Neural cell (in vitro differentiated cells): ENCODE measurements at regions not wholly inside any gene's neighbourhood (a gene's known extent, or its start where the extent isn't known, plus 50 kb on each side); places are given as distances from the start of the nearest gene placed in this dataset.

Experiments
- H2AFZ ChIP-seq: fragments of 200-600, 300-800 bp; sonication (generic), shearing (Covaris generic); 2 replicates; pipeline ENCODE4 v1.6.0; 2014; ENCODE audit warnings: low read depth, mild to moderate bottlenecking, antibody characterized with exemption, low read length, moderate library complexity
- H3F3A ChIP-seq: fragments of 200-600 bp; shearing (Covaris generic); 2 replicates; pipeline ENCODE4 v1.6.1; 2016; ENCODE audit warnings: mild to moderate bottlenecking, moderate library complexity, mixed read lengths, antibody characterized with exemption, low read length; ENCODE audit not compliant: insufficient read depth, poor library complexity, severe bottlenecking
- H3K27ac ChIP-seq: fragments of 200-600, 300-800 bp; sonication (generic), shearing (Covaris generic); 2 replicates; pipeline ENCODE4 v1.5.1; 2014; ENCODE audit warnings: mild to moderate bottlenecking, low read length, moderate library complexity
- H3K27me3 ChIP-seq: fragments of 300-800, 200-600 bp; sonication (generic), shearing (Covaris generic); 2 replicates; pipeline ENCODE4 v1.6.0; 2014; ENCODE audit warnings: mild to moderate bottlenecking, low read depth, low read length, moderate library complexity; ENCODE audit not compliant: insufficient read depth
- H3K36me3 ChIP-seq: fragments of 300-800, 200-600 bp; sonication (generic), shearing (Covaris generic); 2 replicates; pipeline ENCODE4 v1.5.1; 2014; ENCODE audit warnings: mild to moderate bottlenecking, antibody characterized with exemption, low read length, moderate library complexity; ENCODE audit not compliant: insufficient read depth
- H3K4me2 ChIP-seq: fragments of 300-800, 200-600 bp; sonication (generic), shearing (Covaris generic); 2 replicates; pipeline ENCODE4 v1.6.0; 2014; ENCODE audit warnings: mild to moderate bottlenecking, low read length
- H3K4me3 ChIP-seq: fragments of 300-800, 200-600 bp; sonication (generic), shearing (Covaris generic); 2 replicates; pipeline ENCODE4 v1.5.1; 2014; ENCODE audit warnings: mild to moderate bottlenecking, low read length, moderate library complexity
- H3K79me2 ChIP-seq: fragments of 200-600 bp; shearing (Covaris generic); replicated peaks from 2 replicates; pipeline ENCODE4 v1.6.0; 2014; ENCODE audit warnings: mild to moderate bottlenecking, low read length, moderate library complexity; ENCODE audit not compliant: insufficient read depth
- H3K9ac ChIP-seq: fragments of 300-800, 200-600 bp; sonication (generic), shearing (Covaris generic); 2 replicates; pipeline ENCODE4 v1.6.1; 2016; ENCODE audit warnings: mild to moderate bottlenecking, low read length, mixed read lengths
- H3K9me2 ChIP-seq: fragments of 200-600 bp; shearing (Covaris generic); 2 replicates; pipeline ENCODE4 v1.6.1; 2016; ENCODE audit warnings: mild to moderate bottlenecking, low read length, mixed read lengths; ENCODE audit not compliant: insufficient read depth
- H3K9me3 ChIP-seq: fragments of 200-600, 300-800 bp; sonication (generic), shearing (Covaris generic); 2 replicates; pipeline ENCODE4 v1.6.1; 2016; ENCODE audit warnings: mild to moderate bottlenecking, mixed run types, low read length, moderate library complexity, mixed read lengths
- H4K20me1 ChIP-seq: fragments of 200-600 bp; shearing (Covaris generic); 2 replicates; pipeline ENCODE4 v1.6.1; 2016; ENCODE audit warnings: mild to moderate bottlenecking, mixed run types; ENCODE audit not compliant: insufficient read depth
- EP300 ChIP-seq: fragments of 450-650 bp; conservative IDR thresholded peaks from 2 replicates; pipeline ENCODE4 v1.6.1; 2014; ENCODE audit warnings: antibody characterized with exemption, mild to moderate bottlenecking, moderate library complexity; ENCODE audit not compliant: poor library complexity, severe bottlenecking
- EZH2 ChIP-seq: fragments of 200-600, 300-800 bp; shearing (Covaris generic), sonication (generic); IDR thresholded peaks from 2 replicates; pipeline ENCODE4 v1.6.1; 2014; ENCODE audit warnings: antibody characterized with exemption, low read length, borderline replicate concordance, mild to moderate bottlenecking; ENCODE audit not compliant: insufficient read depth, poor library complexity, severe bottlenecking
- MXI1 ChIP-seq: fragments of 450-650 bp; conservative IDR thresholded peaks from 2 replicates; pipeline ENCODE4 v1.6.1; 2014; ENCODE audit warnings: antibody characterized with exemption, mild to moderate bottlenecking; ENCODE audit not compliant: poor library complexity, severe bottlenecking
- POLR2AphosphoS5 ChIP-seq: IDR thresholded peaks from 2 replicates; pipeline ENCODE4 v1.6.1; 2012
- RAD21 ChIP-seq: fragments of 450-650 bp; conservative IDR thresholded peaks from 2 replicates; pipeline ENCODE4 v1.6.1; 2014; ENCODE audit warnings: antibody characterized with exemption, mild to moderate bottlenecking, moderate library complexity
- SMC3 ChIP-seq: fragments of 450-650 bp; conservative IDR thresholded peaks from 2 replicates; pipeline ENCODE4 v1.6.1; 2014; ENCODE audit warnings: antibody characterized with exemption, mild to moderate bottlenecking, moderate library complexity; ENCODE audit not compliant: poor library complexity
- TAF1 ChIP-seq: IDR thresholded peaks from 2 replicates; pipeline ENCODE4 v1.6.1; 2012; ENCODE audit warnings: low read depth
- TF ChIP-seq, protein P1 (sequence below): fragments of 450-650 bp; IDR thresholded peaks from 2 replicates; pipeline ENCODE4 v1.5.1; 2014; ENCODE audit warnings: antibody characterized with exemption, mild to moderate bottlenecking, moderate library complexity; ENCODE audit not compliant: poor library complexity, severe bottlenecking
- TF ChIP-seq, protein P2 (sequence below): IDR thresholded peaks from 2 replicates; pipeline ENCODE4 v1.6.1; 2012; ENCODE audit warnings: borderline replicate concordance

DNA sequence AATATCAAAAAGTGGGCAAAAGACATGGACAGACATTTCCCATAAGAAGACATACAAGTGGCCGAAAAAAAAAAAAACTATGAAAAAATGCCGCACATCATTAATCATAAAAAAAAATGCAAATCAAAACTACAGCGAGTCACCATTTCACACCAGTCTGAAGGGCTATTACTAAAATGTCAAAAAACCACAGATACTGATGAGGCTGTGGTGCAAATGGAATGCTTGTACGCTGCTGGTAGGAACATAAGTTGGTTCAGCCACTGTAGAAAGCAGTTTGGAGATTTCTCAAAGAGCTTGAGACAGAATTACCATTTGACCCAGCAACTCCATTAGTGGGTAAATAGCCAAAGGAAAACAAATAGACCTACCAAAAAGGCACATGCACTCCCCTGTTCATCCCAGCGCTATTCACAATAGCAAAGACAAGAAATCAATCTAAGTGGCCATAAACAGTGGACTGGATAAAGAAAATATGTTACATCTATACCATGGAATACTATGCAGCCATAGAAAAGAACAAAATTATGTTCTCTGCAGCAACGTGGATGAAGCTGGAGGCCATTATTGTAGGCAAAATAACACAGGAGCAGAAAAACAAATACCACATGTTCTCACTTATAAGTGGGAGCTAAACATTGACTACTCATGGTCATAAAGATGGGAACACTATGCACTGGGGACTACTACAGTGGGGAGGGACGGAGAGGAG lies 110.6 kb upstream of the BOD1 start:
- Histone ChIP-seq H3F3A (no peaks in the 10 kb centered on the region), H3K4me2 (no peak overlapping the region), H3K9me2 (no peaks in the 10 kb centered on the region), H3K27me3 (no peaks in the 10 kb centered on the region), H3K79me2 (no peaks in the 10 kb centered on the region), H3K27ac (no peak overlapping the region), H4K20me1 (no peaks in the 10 kb centered on the region), H3K36me3 (no peaks in the 10 kb centered on the region), H3K9me3 (no peaks in the 10 kb centered on the region), H3K9ac (no peak overlapping the region), H2AFZ (no peak overlapping the region), H3K4me3 (no peak overlapping the region)
- TF ChIP-seq POLR2AphosphoS5 = no peak
- TF ChIP-seq, protein P1, sequence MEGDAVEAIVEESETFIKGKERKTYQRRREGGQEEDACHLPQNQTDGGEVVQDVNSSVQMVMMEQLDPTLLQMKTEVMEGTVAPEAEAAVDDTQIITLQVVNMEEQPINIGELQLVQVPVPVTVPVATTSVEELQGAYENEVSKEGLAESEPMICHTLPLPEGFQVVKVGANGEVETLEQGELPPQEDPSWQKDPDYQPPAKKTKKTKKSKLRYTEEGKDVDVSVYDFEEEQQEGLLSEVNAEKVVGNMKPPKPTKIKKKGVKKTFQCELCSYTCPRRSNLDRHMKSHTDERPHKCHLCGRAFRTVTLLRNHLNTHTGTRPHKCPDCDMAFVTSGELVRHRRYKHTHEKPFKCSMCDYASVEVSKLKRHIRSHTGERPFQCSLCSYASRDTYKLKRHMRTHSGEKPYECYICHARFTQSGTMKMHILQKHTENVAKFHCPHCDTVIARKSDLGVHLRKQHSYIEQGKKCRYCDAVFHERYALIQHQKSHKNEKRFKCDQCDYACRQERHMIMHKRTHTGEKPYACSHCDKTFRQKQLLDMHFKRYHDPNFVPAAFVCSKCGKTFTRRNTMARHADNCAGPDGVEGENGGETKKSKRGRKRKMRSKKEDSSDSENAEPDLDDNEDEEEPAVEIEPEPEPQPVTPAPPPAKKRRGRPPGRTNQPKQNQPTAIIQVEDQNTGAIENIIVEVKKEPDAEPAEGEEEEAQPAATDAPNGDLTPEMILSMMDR = no peak
- TF ChIP-seq EZH2 = no peak
- no peak for TF ChIP-seq TAF1
- no peak for TF ChIP-seq SMC3
- no peak for TF ChIP-seq RAD21
- no peak for TF ChIP-seq MXI1
- no peak for TF ChIP-seq EP300
- TF ChIP-seq, protein P2, sequence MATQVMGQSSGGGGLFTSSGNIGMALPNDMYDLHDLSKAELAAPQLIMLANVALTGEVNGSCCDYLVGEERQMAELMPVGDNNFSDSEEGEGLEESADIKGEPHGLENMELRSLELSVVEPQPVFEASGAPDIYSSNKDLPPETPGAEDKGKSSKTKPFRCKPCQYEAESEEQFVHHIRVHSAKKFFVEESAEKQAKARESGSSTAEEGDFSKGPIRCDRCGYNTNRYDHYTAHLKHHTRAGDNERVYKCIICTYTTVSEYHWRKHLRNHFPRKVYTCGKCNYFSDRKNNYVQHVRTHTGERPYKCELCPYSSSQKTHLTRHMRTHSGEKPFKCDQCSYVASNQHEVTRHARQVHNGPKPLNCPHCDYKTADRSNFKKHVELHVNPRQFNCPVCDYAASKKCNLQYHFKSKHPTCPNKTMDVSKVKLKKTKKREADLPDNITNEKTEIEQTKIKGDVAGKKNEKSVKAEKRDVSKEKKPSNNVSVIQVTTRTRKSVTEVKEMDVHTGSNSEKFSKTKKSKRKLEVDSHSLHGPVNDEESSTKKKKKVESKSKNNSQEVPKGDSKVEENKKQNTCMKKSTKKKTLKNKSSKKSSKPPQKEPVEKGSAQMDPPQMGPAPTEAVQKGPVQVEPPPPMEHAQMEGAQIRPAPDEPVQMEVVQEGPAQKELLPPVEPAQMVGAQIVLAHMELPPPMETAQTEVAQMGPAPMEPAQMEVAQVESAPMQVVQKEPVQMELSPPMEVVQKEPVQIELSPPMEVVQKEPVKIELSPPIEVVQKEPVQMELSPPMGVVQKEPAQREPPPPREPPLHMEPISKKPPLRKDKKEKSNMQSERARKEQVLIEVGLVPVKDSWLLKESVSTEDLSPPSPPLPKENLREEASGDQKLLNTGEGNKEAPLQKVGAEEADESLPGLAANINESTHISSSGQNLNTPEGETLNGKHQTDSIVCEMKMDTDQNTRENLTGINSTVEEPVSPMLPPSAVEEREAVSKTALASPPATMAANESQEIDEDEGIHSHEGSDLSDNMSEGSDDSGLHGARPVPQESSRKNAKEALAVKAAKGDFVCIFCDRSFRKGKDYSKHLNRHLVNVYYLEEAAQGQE = no peak

DNA sequence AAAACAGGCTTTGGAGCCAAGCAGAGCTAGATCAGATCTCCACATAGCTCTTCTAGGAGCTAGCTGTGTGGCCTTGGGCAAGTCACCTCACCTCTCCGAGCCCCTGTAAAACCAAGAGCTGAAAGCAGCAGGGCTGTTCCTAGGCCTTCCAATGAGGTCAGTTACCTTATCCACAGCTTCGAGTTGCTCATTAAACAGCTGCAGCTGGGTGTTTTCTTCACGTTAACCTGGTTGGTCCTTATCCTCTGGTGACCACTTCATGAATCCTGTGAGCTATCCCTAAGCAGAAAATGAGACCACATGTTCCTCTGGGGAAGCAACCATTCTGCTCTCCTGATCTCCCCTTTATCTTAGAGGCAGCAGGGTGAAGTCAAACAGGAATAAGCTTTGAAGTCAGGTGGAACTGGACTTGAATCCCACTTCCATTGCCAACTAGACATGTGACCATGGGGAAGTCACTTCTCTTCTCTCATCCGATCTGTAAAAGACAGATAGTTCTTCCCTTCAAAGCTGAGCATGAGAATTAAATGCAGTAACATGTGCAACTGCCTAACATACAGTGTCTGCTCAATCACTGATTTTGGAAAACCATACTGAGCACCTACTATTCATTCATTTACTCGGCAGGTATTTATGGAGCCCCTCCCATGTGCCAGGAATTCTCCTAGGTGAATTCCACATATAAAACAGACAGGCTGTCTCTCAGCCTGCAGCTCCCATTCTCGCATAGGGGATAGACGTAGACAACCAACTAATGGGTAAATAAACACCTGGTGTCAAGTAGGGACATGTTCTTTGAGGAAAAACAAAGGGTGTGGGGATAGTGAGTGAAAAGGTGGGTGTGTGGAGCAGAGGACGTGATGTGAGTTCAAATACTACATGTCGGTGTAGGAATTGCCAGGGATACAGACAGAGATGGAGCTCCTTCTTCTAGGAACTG lies 111.7 kb upstream of the BOD1 start:
- H3K27ac ChIP-seq = no peak overlapping the region

More for the DNA sequence above, 111.7 kb upstream of the BOD1 start:
- H3K4me3 ChIP-seq = no peak overlapping the region
- no peak overlapping the region for H3K4me2 ChIP-seq
- no peaks in the 10 kb centered on the region for H3K9me2 ChIP-seq
- no peaks in the 10 kb centered on the region for H3K36me3 ChIP-seq
- TF ChIP-seq EP300 = no peak
- no peak for TF ChIP-seq MXI1
- no peak for TF ChIP-seq EZH2
- no peak for TF ChIP-seq SMC3
- TF ChIP-seq TAF1 = no peak
- no peak for TF ChIP-seq POLR2AphosphoS5
- TF ChIP-seq RAD21 = no peak
- TF ChIP-seq, protein P2 = no peak
- TF ChIP-seq, protein P1 = no peak
- no peaks in the 10 kb centered on the region for H3K79me2 ChIP-seq
- H3F3A ChIP-seq = no peaks in the 10 kb centered on the region
- no peaks in the 10 kb centered on the region for H3K9me3 ChIP-seq
- H2AFZ ChIP-seq = no peak overlapping the region
- H3K9ac ChIP-seq = no peak overlapping the region
- no peaks in the 10 kb centered on the region for H4K20me1 ChIP-seq
- no peaks in the 10 kb centered on the region for H3K27me3 ChIP-seq
